Type B pancreatic cell (in vitro differentiated cells): ENCODE measurements at regions not wholly inside any gene's neighbourhood (a gene's known extent, or its start where the extent isn't known, plus 50 kb on each side); places are given as distances from the start of the nearest gene placed in this dataset.
"Not testable (repeated sequence)": the region's sequence is repeated elsewhere in the genome, so short reads cannot be mapped to it uniquely, and the experiment has no call there.

Experiments
- DNase-seq: peaks from one replicate; pipeline ENCODE4 v3.0.0; 2021; ENCODE audit warnings: mixed read lengths; ENCODE audit not compliant: unreplicated experiment; ENCODE audit errors: extremely low spot score
- H3K27ac Mint-ChIP-seq: 2 replicates; pipeline ENCODE4 v1.8.0; 2021; ENCODE audit warnings: mild to moderate bottlenecking, mixed read lengths
- H3K27me3 Mint-ChIP-seq: 2 replicates; pipeline ENCODE4 v1.8.0; 2021; ENCODE audit warnings: mixed read lengths
- H3K36me3 Mint-ChIP-seq: 2 replicates; pipeline ENCODE4 v1.8.0; 2021; ENCODE audit warnings: mixed read lengths
- H3K4me1 Mint-ChIP-seq: one replicate; pipeline ENCODE4 v1.8.0; 2021; ENCODE audit warnings: mixed read lengths; ENCODE audit not compliant: unreplicated experiment
- H3K4me3 Mint-ChIP-seq: 2 replicates; pipeline ENCODE4 v1.8.0; 2021; ENCODE audit warnings: mild to moderate bottlenecking, mixed read lengths
- H3K9me3 Mint-ChIP-seq: 2 replicates; pipeline ENCODE4 v1.8.0; 2021; ENCODE audit warnings: mixed read lengths
- TF ChIP-seq, protein P1 (sequence below): fragments of 200-600 bp; sonication (generic); conservative IDR thresholded peaks from 2 replicates; pipeline ENCODE4 v1.5.0; 2021; ENCODE audit warnings: antibody characterized with exemption, mild to moderate bottlenecking

GRCh38 chr5:118466418-118466817 is 521.9 kb downstream of the DTWD2 start:
- H3K36me3 Mint-ChIP-seq, result no peaks in the 10 kb centered on the region
- no peak overlapping the region for H3K27ac Mint-ChIP-seq
- DNase-seq, result no peak
- TF ChIP-seq, protein P1, sequence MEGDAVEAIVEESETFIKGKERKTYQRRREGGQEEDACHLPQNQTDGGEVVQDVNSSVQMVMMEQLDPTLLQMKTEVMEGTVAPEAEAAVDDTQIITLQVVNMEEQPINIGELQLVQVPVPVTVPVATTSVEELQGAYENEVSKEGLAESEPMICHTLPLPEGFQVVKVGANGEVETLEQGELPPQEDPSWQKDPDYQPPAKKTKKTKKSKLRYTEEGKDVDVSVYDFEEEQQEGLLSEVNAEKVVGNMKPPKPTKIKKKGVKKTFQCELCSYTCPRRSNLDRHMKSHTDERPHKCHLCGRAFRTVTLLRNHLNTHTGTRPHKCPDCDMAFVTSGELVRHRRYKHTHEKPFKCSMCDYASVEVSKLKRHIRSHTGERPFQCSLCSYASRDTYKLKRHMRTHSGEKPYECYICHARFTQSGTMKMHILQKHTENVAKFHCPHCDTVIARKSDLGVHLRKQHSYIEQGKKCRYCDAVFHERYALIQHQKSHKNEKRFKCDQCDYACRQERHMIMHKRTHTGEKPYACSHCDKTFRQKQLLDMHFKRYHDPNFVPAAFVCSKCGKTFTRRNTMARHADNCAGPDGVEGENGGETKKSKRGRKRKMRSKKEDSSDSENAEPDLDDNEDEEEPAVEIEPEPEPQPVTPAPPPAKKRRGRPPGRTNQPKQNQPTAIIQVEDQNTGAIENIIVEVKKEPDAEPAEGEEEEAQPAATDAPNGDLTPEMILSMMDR, result no peak
- H3K4me1 Mint-ChIP-seq, result peaks cover under 1% of the 10 kb centered on the region
- no peak overlapping the region for H3K4me3 Mint-ChIP-seq
- peaks cover 4% of the 10 kb centered on the region for H3K27me3 Mint-ChIP-seq
- peaks cover 5% of the 10 kb centered on the region for H3K9me3 Mint-ChIP-seq

GRCh38 chr5:118462276-118462675 is 526.1 kb downstream of the DTWD2 start:
- not testable (repeated sequence) for H3K9me3 Mint-ChIP-seq, H3K27me3 Mint-ChIP-seq, H3K27ac Mint-ChIP-seq, H3K4me3 Mint-ChIP-seq, DNase-seq, H3K36me3 Mint-ChIP-seq, H3K4me1 Mint-ChIP-seq

GRCh38 chr5:118461436-118461835 is 526.9 kb downstream of the DTWD2 start:
- TF ChIP-seq, protein P1, result no peak
- Mint-ChIP-seq H3K27me3 (peaks cover 4% of the 10 kb centered on the region), H3K9me3 (no peaks in the 10 kb centered on the region), H3K36me3 (no peaks in the 10 kb centered on the region), H3K27ac (no peak overlapping the region), H3K4me1 (peaks cover 5% of the 10 kb centered on the region), H3K4me3 (no peak overlapping the region)
- DNase-seq, result no peak

DNA sequence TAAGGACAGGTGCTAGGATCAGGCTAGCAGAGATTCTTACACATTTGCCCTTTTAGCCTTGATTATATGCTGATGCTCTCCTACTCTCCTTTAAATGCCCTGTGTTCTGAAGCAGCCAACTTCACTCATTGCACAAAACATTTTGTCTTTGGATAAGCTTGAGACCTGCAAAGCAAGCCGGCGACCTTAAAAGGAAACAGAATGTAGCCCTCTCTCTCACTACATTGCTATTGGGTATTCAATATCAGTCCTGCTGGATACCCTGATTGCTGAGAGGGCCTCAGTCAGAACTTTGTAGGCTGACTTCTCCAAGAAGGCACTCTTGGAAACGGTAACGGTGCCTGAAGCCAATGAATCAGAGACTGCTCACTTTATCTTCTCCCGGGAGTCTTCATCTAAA is 528.9 kb downstream of the DTWD2 start:
- Mint-ChIP-seq H3K9me3 (no peaks in the 10 kb centered on the region), H3K27me3 (peaks cover 4% of the 10 kb centered on the region), H3K36me3 (no peaks in the 10 kb centered on the region), H3K4me1 (peaks cover 5% of the 10 kb centered on the region), H3K4me3 (no peak overlapping the region), H3K27ac (no peak overlapping the region)
- TF ChIP-seq, protein P1, result no peak
- DNase-seq, result no peak

- Mint-ChIP-seq H3K4me1 (peaks cover under 1% of the 10 kb centered on the region), H3K27me3 (peaks cover 5% of the 10 kb centered on the region), H3K4me3 (no peak overlapping the region), H3K27ac (no peak overlapping the region), H3K9me3 (peaks cover 6% of the 10 kb centered on the region), H3K36me3 (no peaks in the 10 kb centered on the region)
- no peak for DNase-seq
- TF ChIP-seq, protein P1, result no peak
These were observed 532.3 kb downstream of the DTWD2 start for GRCh38 chr5:118456085-118456484.

- DNase-seq, result no peak
- no peaks in the 10 kb centered on the region for H3K4me1 Mint-ChIP-seq
- TF ChIP-seq, protein P1, result no peak
- H3K27ac Mint-ChIP-seq, result no peak overlapping the region
- peaks cover 13% of the 10 kb centered on the region for H3K27me3 Mint-ChIP-seq
- peaks cover 6% of the 10 kb centered on the region for H3K9me3 Mint-ChIP-seq
- no peak overlapping the region for H3K4me3 Mint-ChIP-seq
- no peaks in the 10 kb centered on the region for H3K36me3 Mint-ChIP-seq
These were observed 536.6 kb downstream of the DTWD2 start for GRCh38 chr5:118451697-118452247.
